Right renal cortex interstitium (tissue), 3 donors: ENCODE measurements at regions not wholly inside any gene's neighbourhood (a gene's known extent, or its start where the extent isn't known, plus 50 kb on each side); places are given as distances from the start of the nearest gene placed in this dataset.
"Not testable (repeated sequence)": the region's sequence is repeated elsewhere in the genome, so short reads cannot be mapped to it uniquely, and the experiment has no call there.

Experiments
- DNase-seq, 3 donors: peaks; one replicate each; pipeline ENCODE4 v3.0.0-alpha.2; 2013; ENCODE audit warnings: low read depth in 3 of 3, low spot score in 2 of 3

DNA sequence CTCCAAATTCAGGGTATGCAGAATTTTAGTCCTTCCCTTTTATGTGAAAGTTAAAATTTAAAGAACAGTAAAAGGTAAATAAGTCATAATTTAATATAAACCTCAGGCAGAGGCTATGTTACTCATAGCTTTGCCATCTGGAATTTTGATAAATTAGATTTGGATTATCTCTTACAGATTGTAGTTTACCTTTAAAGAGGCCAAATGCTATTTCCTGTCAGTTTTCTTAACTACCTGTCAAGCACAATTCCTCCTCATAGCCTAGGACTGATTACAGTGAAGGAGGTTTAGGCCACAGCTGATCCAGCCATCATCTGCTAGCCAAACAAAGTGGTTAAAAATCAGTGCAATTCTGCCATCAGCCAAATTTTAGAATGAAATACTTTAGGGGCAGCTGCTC is 128.1 kb downstream of the MFAP3L start:
- DNase-seq: no peak

DNA sequence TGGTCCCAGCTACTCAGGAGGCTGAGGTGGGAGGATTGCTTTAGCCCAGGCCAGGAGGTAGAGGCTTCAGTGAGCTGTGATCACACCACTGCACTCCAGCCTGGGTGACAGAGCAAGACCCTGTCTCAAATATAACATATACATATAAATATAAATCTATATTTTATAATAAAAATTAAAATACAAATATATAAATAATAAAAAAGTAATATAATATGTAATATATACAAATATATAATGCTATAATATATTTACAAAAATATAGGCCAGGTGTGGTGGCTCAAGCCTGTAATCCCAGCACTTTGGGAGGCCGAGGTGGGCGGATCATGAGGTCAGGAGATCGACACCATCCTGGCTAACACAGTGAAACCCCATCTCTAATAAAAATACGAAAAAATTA is 131.4 kb downstream of the MFAP3L start:
- not testable (repeated sequence) for DNase-seq

DNA sequence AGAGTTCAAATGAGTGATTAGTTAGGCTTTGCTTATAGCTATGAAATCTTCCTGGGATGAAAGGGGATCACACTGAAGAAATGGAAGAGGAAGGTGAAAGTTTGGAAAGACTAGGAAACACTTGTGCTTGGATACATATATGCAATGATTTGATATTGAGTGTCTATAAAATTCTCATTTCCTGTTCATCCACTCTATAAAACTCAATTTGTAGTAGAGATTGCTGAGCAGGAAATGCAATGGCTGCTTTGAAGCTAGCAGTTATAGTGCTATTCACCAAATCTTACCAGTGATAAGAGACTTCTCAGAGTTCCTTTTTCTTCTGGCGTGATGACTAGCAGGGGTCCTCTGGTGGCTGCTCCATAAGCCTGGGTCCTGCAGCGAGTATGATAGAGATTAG is 128.1 kb upstream of the HPF1 start:
- no peak for DNase-seq

GRCh38 chr4:169881769-169882168 is 124.0 kb upstream of the HPF1 start:
- DNase-seq: no peak

DNA sequence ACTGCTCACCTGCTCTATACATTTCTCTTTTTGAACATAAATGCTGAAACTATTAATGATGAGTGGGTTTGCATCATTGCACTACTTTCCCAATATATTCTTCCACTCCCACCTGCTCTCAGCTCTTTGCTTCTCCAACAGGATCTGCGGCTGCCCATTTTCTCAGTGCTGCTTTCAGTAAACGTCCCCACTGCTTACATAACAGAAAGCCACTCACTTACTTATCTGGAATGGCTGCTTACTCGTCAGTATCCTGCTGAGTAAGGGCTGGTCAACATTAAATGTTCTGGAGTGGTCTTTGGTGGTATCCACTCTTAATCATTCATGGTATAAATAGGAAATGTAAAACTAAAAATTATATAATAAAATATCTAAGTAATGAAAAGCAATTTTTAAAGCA is 112.8 kb upstream of the HPF1 start:
- no peak for DNase-seq

GRCh38 chr4:169869490-169869889 is 111.7 kb upstream of the HPF1 start:
- DNase-seq: no peak

DNA sequence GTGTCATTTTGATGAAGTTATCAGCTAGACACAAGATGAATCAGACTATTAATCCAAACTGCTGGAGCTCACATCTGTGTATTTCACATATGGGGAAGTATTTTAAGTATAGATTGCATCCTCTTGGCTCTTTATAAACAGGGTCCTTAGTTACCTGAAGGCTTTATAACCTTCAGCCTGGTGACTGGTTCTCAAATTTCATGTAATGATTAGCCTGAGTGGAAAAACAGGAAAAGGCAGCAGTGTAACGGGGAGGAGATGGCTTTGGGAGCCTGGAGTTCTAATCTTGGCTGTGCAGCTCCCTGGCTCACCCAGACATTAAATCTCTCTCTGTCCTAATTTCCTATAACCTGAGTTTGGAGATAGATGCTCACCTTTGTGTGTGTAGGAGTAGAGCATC is 103.8 kb upstream of the HPF1 start:
- peak; percentile 25 to 55 (median 45) for DNase-seq

DNA sequence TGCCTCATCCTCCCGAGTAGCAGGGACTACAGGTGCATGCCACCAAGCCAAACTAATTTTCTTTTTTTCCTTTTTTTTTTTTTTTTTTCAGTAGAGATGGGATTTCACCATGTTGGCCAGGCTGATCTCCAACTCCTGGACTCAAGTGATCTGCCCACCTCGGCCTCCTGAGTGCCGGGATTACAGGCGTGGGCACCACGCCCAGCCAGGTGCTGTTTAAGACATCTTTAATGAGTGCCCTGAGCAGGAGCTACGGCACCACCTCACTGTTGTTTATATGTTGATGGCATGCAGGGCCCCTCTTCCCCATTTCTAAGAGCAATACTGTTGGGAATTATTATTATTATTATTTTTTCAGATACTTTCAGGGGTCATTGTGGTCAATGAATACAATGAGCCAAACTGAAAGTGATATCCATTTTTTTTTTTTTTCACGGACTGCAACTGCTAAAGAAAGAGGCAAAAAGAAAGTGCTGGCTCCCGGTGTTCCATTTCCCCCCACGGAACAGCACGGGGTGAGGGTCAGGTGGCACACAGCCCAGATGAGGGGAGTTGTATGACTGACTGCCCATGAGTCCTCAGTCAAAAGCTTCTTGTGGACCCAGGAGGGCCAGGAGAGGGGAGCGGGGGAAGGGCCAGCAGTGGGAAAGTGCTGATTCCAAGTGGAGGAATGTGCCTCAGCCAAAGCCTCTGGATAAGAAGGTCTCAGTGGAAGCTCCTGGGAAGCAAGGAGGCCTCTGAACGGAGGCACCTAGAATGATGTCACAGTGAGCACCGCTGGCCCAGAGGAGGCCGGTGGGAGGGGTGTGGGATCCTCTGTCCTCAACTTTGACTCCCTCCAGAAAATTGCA is 101.8 kb upstream of the HPF1 start:
- DNase-seq: no peak

- DNase-seq: no peak
Measured at GRCh38 chr4:169854090-169854489, 96.3 kb upstream of the HPF1 start.

GRCh38 chr4:169852481-169852880 is 94.7 kb upstream of the HPF1 start:
- DNase-seq: no peak

- no peak for DNase-seq
Measured at GRCh38 chr4:169851750-169852149, 94.0 kb upstream of the HPF1 start.

DNA sequence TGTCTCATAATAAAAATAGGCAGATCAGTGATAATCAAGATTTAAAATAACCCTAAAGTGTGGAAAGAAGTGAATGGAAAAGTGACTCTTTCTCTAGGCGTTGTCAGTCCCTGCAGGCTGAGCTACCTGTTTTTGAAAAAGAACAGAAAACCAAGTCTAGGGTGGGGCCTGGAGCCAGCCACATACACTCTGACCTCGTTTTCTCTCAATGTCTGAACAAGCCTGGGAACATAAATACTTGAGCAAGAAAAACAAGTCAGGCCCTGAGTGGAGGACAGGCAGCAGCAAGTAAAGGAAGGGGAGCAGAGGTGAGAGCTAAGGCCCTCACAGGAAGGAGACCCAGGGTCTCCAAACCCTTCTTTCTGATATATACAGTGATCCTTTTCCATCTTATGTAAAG is 91.7 kb upstream of the HPF1 start:
- no peak for DNase-seq

- DNase-seq: no peak
Measured at GRCh38 chr4:169848018-169848417, 90.3 kb upstream of the HPF1 start.

GRCh38 chr4:169847171-169847570 is 89.4 kb upstream of the HPF1 start:
- DNase-seq: no peak

GRCh38 chr4:169846396-169846795 is 88.7 kb upstream of the HPF1 start:
- DNase-seq: no peak

DNA sequence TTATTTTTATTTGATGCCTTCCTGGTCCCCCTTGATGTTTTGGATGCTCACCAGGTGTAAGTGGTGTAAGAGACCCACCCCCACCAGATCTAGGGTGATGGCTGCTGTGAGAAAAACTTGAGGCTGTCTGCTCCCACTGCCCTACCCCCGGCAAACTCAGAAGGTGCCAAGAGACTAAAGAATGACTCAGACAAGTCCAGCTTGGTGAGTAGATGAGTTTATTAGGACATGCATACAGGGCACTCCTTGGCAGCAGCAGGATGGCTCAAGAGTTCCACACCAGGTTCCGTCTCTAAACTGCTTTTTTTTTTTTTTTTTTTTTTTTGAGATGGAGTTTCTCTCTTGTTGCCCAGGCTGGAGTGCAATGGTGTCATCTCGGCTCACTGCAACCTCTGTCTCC is 84.0 kb upstream of the HPF1 start:
- DNase-seq: no peak

GRCh38 chr4:169840554-169840953 is 82.8 kb upstream of the HPF1 start:
- DNase-seq: no peak

- DNase-seq: not testable (repeated sequence)
Measured at GRCh38 chr4:169828329-169828728, 70.6 kb upstream of the HPF1 start.

DNA sequence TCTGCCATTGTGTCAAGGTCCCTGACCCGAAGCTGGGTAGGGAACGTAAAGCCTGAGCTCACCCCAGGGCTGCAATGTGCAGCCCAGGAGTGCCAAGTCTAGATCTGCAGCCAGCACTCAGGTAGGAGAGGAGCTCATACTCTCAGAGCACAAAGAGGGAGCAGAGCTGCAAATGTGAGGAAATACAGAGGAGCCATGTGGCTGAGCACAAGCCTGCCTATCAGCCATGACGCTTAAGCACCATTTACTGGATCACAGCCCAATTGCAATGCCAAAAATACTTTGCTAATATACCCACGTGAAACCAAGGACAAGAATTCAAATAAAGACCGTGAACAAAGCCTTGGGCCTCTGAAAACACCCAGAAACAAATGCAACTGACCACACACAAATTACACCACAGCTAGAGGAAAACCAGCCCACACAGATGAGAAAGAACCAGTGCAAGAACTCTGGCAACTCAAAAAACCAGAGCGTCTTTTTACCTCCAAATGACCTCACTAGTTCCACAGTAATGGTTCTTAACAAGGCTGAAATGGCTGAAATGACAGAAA is 69.0 kb upstream of the HPF1 start:
- DNase-seq: no peak

- DNase-seq: peak; percentile 65 to 74 (median 70)
Measured at GRCh38 chr4:169823685-169824084, 65.9 kb upstream of the HPF1 start.

DNA sequence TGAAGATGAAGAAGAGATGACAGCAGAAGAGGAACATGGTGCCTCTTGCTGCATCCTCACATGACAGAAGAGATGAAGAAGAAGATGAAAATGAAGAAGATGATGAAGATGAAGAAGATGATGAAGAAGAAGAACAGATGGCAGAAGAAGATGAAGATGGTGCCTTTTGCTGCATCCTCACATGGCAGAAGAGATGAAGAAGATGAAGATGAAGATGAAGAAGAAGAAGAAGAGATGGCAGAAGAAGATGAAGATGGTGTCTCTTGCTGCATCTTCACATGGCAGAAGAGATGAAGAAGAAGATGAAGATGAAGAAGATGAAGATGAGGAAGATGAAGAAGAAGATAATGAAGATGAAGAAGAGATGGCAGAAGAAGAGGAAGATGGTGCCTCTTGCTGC is 63.7 kb upstream of the HPF1 start:
- DNase-seq: no peak

- DNase-seq: no peak
Measured at GRCh38 chr4:169818063-169818679, 60.4 kb upstream of the HPF1 start.
